ENCODE measurements at regions not wholly inside any gene's neighbourhood (a gene's known extent, or its start where the extent isn't known, plus 50 kb on each side); places are given as distances from the start of the nearest gene placed in this dataset.

DNA sequence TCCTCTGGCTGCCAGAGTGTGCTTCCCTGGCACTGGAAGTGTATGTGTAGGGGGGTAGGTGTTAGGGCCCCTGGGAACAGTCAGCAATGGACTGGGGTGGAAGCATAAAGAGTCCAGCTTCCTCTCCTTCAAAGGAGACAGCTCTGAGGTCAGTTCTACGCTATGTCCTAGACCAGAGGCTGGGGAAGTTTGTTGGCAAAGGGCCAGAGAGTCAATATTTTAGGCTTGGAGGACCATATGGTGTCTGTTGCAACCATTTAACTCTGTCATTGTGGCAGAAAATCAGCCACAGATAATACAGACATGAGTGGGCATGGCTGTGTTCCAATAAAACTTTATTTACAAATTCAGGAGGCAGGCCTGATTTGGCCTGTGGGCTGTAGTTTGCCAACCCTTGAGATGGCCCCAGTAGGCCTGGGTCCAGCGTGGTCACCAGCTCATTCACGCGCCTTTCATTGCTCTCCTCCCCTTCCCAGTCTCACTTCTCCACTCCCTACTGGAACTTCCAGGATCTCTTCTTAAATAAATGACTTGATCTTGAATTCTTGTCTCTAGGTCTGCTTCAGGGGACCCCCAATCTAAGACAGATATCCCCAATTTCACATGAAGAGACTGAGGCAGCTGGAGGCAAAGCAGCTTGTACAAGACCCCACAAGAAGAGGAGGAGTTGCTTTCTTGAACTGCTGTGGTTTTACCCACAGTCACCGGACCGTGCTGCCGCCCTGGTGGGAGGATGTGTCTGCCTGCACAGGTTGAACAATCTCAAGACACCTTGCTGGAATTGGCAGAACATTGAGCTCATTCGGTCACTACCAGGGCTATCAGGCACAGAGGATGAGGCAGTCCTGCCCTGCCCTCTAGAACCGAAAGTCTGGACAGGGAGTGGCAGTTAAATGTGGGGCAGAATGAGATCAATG is 162.4 kb upstream of the POU3F1 start:
- no peak overlapping the region for H3K4me3 Mint-ChIP-seq
- DNase-seq, result no peak
- H3K27ac Mint-ChIP-seq, result no peak overlapping the region
- H3K9me3 Mint-ChIP-seq, result no peaks in the 10 kb centered on the region
- intact Hi-C loops (cut with micrococcal nuclease), result no loop called here
- peaks cover 14% of the 10 kb centered on the region for H3K27me3 Mint-ChIP-seq
- no peaks in the 10 kb centered on the region for H3K4me1 Mint-ChIP-seq (ENCODE audit: low read depth)
- ChIA-PET CTCF (interaction anchor here (0.5 kb wide), 1 partner anchor 133 kb away, joined by 3 read pairs; no protein-coding TSS in a partner anchor), POLR2A (no interaction called here)
- no peaks in the 10 kb centered on the region for H3K36me3 Mint-ChIP-seq

DNA sequence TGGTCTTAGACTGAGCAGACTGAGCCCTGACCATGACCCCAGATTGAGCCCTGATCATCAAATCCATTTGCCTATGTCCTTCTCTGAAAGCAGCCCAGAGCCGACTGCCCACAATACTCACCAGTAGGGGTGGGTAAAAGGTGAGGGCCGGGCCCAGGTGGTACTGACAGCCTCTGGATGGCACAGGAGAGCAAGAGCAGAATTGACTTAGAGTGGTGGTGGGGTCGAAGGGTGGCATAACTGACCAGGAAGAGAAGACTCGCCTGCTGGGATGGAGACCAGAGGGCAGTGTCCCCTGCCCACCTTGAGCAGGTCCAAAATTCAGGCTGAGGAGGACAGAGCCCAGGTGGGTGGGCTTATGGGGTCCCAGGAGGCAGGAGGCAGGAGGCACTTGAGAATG is 161.3 kb upstream of the POU3F1 start:
- no peak for DNase-seq
- H3K9me3 Mint-ChIP-seq, result no peaks in the 10 kb centered on the region
- peaks cover 9% of the 10 kb centered on the region for H3K27me3 Mint-ChIP-seq
- no peaks in the 10 kb centered on the region for H3K36me3 Mint-ChIP-seq
- H3K27ac Mint-ChIP-seq, result no peak overlapping the region
- no peaks in the 10 kb centered on the region for H3K4me1 Mint-ChIP-seq (ENCODE audit: low read depth)
- ChIA-PET CTCF (no interaction called here), POLR2A (no interaction called here)
- no peak overlapping the region for H3K4me3 Mint-ChIP-seq
- intact Hi-C loops (cut with micrococcal nuclease), result no loop called here

DNA sequence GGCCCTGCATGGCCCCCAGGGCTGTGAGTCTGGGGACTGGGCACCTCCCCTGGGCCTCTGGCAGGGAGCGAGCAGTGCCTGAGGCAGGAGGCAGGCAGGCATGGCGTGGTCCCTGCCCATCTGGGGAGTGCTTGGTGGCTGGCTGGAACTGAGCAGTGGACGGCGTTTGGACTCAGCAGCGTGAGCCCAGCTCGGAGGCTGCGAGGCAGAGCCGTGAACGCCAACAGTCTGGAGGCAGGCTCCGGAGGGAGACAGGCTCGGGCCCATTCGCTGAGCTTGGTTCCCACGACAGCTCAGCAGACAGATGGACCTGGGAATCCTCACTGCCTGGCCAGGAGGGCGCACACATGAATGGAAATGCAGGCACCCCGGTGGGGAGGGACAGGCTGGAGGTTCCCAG is 160.7 kb upstream of the POU3F1 start:
- Mint-ChIP-seq H3K9me3 (no peaks in the 10 kb centered on the region), H3K27me3 (peaks cover 8% of the 10 kb centered on the region), H3K27ac (no peak overlapping the region), H3K4me1 (ENCODE audit: low read depth) (no peaks in the 10 kb centered on the region), H3K4me3 (no peak overlapping the region), H3K36me3 (no peaks in the 10 kb centered on the region)
- POLR2A ChIA-PET, result no interaction called here
- intact Hi-C loops (cut with micrococcal nuclease), result no loop called here
- no peak for DNase-seq
- CTCF ChIA-PET, result no interaction called here

DNA sequence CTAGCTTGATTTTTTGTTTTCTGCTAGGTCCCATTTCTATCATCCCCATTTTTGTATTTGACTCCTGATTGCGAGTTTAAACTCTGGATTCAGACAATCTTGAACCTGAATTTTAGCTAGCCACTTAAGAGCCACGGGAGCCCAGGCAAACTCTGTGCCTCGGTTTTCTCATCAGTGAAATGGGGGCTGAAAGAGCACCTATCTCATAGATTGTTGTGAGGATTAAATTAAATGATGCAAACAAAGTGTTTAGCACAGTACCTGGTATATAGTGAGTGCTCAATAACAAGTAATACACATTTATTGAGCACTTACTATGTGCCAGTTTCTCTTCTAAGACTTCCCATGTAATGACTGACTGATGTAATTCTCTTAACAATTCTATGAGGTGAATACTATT is 158.1 kb upstream of the POU3F1 start:
- H3K27me3 Mint-ChIP-seq, result peaks cover 9% of the 10 kb centered on the region
- no peaks in the 10 kb centered on the region for H3K9me3 Mint-ChIP-seq
- no peak for DNase-seq
- intact Hi-C loops (cut with micrococcal nuclease), result no loop called here
- H3K27ac Mint-ChIP-seq, result no peak overlapping the region
- CTCF ChIA-PET, result no interaction called here
- H3K36me3 Mint-ChIP-seq, result no peaks in the 10 kb centered on the region
- H3K4me3 Mint-ChIP-seq, result no peak overlapping the region
- POLR2A ChIA-PET, result no interaction called here
- H3K4me1 Mint-ChIP-seq (ENCODE audit: low read depth), result no peaks in the 10 kb centered on the region

DNA sequence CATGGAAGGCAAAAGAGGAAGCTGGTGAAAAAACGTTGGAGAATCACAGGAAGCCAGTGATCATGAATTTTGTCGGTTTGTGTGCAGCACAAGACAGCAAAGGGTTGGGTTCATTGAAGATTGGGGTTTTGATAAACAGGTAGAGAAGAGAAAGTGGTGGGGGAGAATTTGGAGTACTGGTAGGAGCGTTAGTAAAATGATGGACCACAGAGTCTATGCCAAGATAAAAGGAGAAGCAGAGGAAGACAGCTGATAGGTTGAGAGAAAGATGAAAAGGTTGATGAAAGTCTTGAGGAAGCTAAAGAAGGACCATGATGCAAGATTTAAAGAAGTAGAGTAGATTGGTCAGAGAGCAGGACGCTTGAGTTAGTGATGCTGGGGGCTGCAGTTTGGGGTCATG is 156.8 kb upstream of the POU3F1 start:
- DNase-seq, result no peak
- intact Hi-C loops (cut with micrococcal nuclease), result no loop called here
- no peaks in the 10 kb centered on the region for H3K9me3 Mint-ChIP-seq
- no peaks in the 10 kb centered on the region for H3K36me3 Mint-ChIP-seq
- H3K4me3 Mint-ChIP-seq, result no peak overlapping the region
- peaks cover 9% of the 10 kb centered on the region for H3K27me3 Mint-ChIP-seq
- CTCF ChIA-PET, result no interaction called here
- POLR2A ChIA-PET, result no interaction called here
- H3K27ac Mint-ChIP-seq, result no peak overlapping the region
- H3K4me1 Mint-ChIP-seq (ENCODE audit: low read depth), result no peaks in the 10 kb centered on the region

DNA sequence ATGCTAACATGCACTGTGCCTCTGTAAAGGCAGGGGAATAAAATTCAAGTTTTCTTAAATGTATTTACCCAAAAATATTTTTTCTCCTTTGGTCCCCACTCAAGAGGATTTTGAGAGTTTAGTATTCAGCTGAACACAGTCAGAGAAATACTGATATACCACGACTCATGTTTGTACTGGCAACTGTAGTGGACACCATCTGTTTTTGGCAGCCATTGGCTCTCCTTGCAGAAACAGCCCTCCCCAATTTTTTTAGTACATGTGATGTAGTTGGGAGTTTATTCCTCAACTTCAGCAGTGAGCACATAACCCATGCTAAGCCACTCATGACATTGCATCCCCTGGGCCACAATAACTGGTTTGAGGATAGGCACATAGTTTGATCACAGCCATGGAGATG is 154.8 kb upstream of the POU3F1 start:
- ChIA-PET POLR2A (no interaction called here), CTCF (no interaction called here)
- H3K36me3 Mint-ChIP-seq, result no peaks in the 10 kb centered on the region
- no peaks in the 10 kb centered on the region for H3K4me1 Mint-ChIP-seq (ENCODE audit: low read depth)
- no peak overlapping the region for H3K27ac Mint-ChIP-seq
- H3K27me3 Mint-ChIP-seq, result peaks cover 7% of the 10 kb centered on the region
- no peaks in the 10 kb centered on the region for H3K9me3 Mint-ChIP-seq
- H3K4me3 Mint-ChIP-seq, result no peak overlapping the region
- no peak for DNase-seq
- intact Hi-C loops (cut with micrococcal nuclease), result no loop called here

DNA sequence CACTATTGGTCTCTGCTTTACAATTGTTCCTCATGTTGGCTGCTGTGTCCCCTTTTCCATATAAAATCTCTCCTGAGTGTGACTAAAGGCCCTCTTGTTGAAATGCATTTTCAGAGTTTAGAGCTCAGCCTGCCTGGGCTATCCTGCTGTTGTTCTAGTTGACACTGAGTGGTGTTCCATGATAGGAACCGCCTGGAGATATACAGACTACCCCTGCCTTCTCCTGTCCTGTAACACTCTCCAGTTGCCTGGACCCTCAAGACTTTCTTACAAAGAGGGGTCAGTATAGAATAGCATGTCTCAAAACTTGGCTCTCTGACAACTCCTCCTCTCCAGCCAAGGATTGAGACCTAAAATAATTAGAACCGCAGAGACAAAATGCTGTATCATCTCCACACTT is 152.0 kb upstream of the POU3F1 start:
- Mint-ChIP-seq H3K36me3 (no peaks in the 10 kb centered on the region), H3K9me3 (no peaks in the 10 kb centered on the region)
- no peak for DNase-seq

DNA sequence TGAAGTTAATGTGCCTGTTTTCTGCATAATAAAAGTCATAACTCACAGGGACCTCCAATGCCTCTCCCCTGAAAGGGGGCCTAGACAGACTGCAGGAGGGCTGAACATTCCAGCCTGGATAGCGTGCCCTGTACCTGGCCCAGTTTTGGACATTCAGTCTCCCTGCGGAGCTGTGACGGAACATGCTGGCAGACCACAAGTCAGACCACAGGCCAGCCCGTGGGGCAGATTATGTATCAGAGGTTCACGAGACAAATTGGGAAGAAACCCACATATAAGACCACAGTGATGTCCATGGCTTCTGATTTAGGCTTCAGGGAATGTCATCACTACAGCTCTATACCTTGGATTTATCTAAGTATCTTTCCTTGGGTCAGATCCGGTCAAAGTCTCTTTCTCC is 151.5 kb upstream of the POU3F1 start:
- Mint-ChIP-seq H3K36me3 (no peaks in the 10 kb centered on the region), H3K4me3 (no peak overlapping the region), H3K27me3 (peaks cover 3% of the 10 kb centered on the region), H3K9me3 (no peaks in the 10 kb centered on the region), H3K4me1 (ENCODE audit: low read depth) (no peaks in the 10 kb centered on the region), H3K27ac (no peak overlapping the region)
- intact Hi-C loops (cut with micrococcal nuclease), result no loop called here
- ChIA-PET CTCF (no interaction called here), POLR2A (no interaction called here)
- DNase-seq, result no peak

More for the DNA sequence above, 152.0 kb upstream of the POU3F1 start:
- H3K27ac Mint-ChIP-seq, result no peak overlapping the region
- ChIA-PET POLR2A (no interaction called here), CTCF (no interaction called here)
- intact Hi-C loops (cut with micrococcal nuclease), result no loop called here
- H3K4me3 Mint-ChIP-seq, result no peak overlapping the region
- H3K27me3 Mint-ChIP-seq, result peaks cover 3% of the 10 kb centered on the region
- H3K4me1 Mint-ChIP-seq (ENCODE audit: low read depth), result no peaks in the 10 kb centered on the region

DNA sequence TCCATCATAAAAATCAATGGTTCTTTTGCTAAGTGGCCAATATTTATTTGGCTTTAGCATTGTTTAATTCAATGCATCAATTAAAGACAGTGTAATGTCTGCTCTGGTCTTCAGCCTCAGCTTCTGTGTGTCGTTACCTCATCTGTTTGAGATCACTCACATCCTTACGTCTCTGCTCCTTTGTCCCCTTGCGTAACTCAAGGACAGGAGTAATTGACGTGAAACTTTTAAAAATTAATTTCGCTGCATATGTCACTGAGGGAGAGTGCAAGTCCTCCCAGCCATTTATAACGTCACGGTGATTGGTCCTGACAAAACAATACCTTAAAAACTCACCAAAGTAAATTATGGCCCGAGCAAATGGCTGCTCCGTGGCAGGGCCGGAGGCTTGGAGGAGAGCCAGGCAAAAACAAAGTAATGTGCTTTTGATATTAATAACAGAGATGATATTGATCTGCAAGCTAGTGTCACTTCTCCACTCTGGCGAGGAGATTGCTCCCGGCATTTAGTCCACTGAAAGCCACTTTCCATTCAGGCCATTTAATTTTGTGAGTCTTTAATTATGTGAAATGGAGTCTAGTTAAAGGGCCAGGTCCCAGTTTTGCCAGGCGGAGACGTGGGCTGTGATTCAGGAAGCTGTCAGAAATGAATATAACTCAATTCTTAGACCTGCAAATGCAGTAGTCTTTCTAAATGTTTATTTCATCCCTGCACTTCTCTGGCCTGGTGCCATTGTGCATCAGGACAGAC is 150.9 kb upstream of the POU3F1 start:
- POLR2A ChIA-PET, result no interaction called here
- Mint-ChIP-seq H3K4me1 (ENCODE audit: low read depth) (no peaks in the 10 kb centered on the region), H3K9me3 (no peaks in the 10 kb centered on the region), H3K27ac (no peak overlapping the region), H3K27me3 (peaks cover 7% of the 10 kb centered on the region), H3K36me3 (no peaks in the 10 kb centered on the region), H3K4me3 (no peak overlapping the region)
- intact Hi-C loops (cut with micrococcal nuclease), result no loop called here
- no peak for DNase-seq
- CTCF ChIA-PET, result no interaction called here

DNA sequence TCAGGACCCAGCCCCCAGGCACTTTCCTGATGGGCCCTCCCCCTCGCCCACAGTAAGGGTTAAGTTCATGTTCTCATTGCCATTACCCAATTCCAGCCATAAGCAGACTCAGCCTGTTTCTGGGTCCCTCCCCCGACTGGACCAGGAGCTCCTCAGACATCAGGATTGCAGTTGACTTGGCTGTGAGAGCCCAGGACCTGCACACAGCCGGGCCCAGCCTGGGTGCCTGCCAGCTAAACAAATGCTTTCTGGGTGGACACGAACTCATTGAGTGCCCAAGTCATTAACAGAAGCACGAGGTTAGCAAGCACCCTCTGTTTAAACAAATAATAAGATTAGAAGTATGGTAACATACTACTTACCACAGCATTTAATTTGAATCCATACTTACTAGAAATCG is 147.9 kb upstream of the POU3F1 start:
- Mint-ChIP-seq H3K4me1 (ENCODE audit: low read depth) (no peaks in the 10 kb centered on the region), H3K4me3 (no peak overlapping the region), H3K9me3 (no peaks in the 10 kb centered on the region), H3K36me3 (no peaks in the 10 kb centered on the region), H3K27me3 (peaks cover 10% of the 10 kb centered on the region), H3K27ac (no peak overlapping the region)
- intact Hi-C loops (cut with micrococcal nuclease), result no loop called here
- no peak for DNase-seq
- ChIA-PET CTCF (no interaction called here), POLR2A (no interaction called here)

DNA sequence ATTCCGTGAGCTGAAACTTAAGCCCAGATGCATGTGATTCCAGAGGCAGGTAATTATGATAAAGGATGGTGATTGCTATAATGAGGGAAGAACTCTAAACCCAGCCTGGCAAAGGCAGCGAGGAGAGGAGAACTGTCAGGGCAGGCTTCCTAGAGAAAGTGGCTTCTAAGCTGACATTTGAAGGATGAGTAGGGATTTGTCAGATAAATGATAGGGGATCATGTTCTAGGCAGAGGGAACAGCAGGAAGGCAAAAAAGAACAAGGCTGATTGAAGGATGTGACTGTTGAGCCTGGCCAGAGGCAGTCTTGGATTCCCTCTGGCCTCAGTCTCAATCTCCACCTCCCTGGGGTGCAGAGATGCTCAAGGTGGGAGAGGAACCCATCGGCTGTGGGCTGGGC is 146.4 kb upstream of the POU3F1 start:
- intact Hi-C loops (cut with micrococcal nuclease), result no loop called here
- Mint-ChIP-seq H3K4me1 (ENCODE audit: low read depth) (no peaks in the 10 kb centered on the region), H3K9me3 (no peaks in the 10 kb centered on the region), H3K27ac (no peak overlapping the region), H3K27me3 (peaks cover 17% of the 10 kb centered on the region), H3K36me3 (no peaks in the 10 kb centered on the region), H3K4me3 (no peak overlapping the region)
- no peak for DNase-seq
- ChIA-PET POLR2A (interaction anchor here (0.7 kb wide), 1 partner anchor 306 kb away, joined by 3 read pairs; no protein-coding TSS in a partner anchor), CTCF (interaction anchor here (1.2 kb wide), 1 partner anchor 642 kb away, joined by 4 read pairs; no protein-coding TSS in a partner anchor)

DNA sequence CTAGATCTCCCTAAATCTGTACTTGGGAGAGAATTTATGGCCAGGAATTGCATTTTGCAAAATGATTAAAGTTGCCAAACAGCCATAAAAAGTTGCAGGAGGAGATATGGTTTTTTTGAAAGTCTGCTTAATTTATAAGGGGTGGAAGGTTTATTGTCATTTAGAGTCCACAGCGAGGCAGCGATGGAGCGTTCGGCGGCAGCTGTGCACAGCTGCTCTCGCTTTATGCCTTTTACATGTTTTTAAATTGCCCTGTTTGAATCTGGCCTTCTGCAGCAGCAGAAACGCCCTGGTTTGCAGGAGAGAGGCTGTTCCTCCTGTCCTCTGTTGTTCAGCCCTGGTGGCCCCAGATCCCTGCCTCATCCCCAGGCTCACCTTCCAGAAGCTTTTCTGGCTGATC is 144.9 kb upstream of the POU3F1 start:
- DNase-seq, result no peak
- ChIA-PET CTCF (no interaction called here), POLR2A (no interaction called here)
- H3K9me3 Mint-ChIP-seq, result no peaks in the 10 kb centered on the region
- H3K4me1 Mint-ChIP-seq (ENCODE audit: low read depth), result no peaks in the 10 kb centered on the region
- no peak overlapping the region for H3K4me3 Mint-ChIP-seq
- H3K27me3 Mint-ChIP-seq, result peaks cover 18% of the 10 kb centered on the region
- no peaks in the 10 kb centered on the region for H3K36me3 Mint-ChIP-seq
- intact Hi-C loops (cut with micrococcal nuclease), result no loop called here
- H3K27ac Mint-ChIP-seq, result no peak overlapping the region

DNA sequence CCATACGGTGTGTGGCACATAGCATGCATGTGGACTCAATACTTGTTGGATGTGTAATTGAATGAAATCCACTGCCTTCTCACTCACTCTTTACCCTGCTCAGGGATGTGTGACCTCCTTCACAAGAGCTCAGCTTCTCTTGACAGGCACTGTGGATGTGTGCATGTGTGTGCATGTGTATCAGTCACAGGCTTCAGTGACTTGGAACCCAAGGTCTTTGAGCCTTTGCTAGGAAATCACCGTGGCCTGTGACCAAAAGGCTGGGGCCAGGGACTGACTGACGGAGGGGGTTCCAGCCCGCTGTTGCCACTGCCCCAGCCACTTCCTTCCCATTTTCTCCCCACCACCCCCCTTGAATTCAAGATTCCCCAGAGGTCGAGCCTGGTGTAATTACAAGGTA is 144.4 kb upstream of the POU3F1 start:
- Mint-ChIP-seq H3K9me3 (no peaks in the 10 kb centered on the region), H3K4me3 (no peak overlapping the region), H3K4me1 (ENCODE audit: low read depth) (no peaks in the 10 kb centered on the region), H3K27me3 (peaks cover 23% of the 10 kb centered on the region), H3K27ac (no peak overlapping the region), H3K36me3 (no peaks in the 10 kb centered on the region)
- no peak for DNase-seq
- ChIA-PET CTCF (no interaction called here), POLR2A (no interaction called here)
- intact Hi-C loops (cut with micrococcal nuclease), result no loop called here

Data from activated CD4-positive, alpha-beta memory T cell treated with anti-CD3 and anti-CD28 coated beads for 36 hours (primary cell).